Tibial nerve (tissue), 3 donors: ENCODE measurements at regions not wholly inside any gene's neighbourhood (a gene's known extent, or its start where the extent isn't known, plus 50 kb on each side); places are given as distances from the start of the nearest gene placed in this dataset.

Experiments used
- CTCF ChIP-seq, 5 experiments: fragments of 200-600 bp in 3 of 5; fragments of 450-650 bp in 2 of 5; sonication (generic) in 3 of 5; IDR thresholded peaks; one replicate each; pipeline ENCODE4 v1.5.1; 2016 to 2019; ENCODE audit warnings: antibody characterized with exemption in 5 of 5, mild to moderate bottlenecking in 3 of 5, moderate library complexity in 2 of 5
- POLR2A ChIP-seq, 2 donors: fragments of 450-650 bp; IDR thresholded peaks; one replicate each; pipeline ENCODE4 v1.6.1; 2017; ENCODE audit warnings: antibody characterized with exemption in 2 of 2, mild to moderate bottlenecking in 2 of 2, moderate library complexity in 2 of 2

- no peak for TF ChIP-seq CTCF (IDR thresholded peaks at IDR 0.05)
- no peak for TF ChIP-seq POLR2A (IDR thresholded peaks at IDR 0.05)
These were observed 79.1 kb upstream of the CPEB4 start for GRCh38 chr5:173809014-173809413.
